Activated CD4-positive, alpha-beta memory T cell treated with anti-CD3 and anti-CD28 coated beads, Interleukin-2, amount 10 ng/mL, durations not matched to agents 7 days and 5 days (primary cell): ENCODE measurements at regions not wholly inside any gene's neighbourhood (a gene's known extent, or its start where the extent isn't known, plus 50 kb on each side); places are given as distances from the start of the nearest gene placed in this dataset.

Experiments
- CTCF ChIA-PET: fragments of 350-600 bp; sonication (Branson Sonifier 250); formaldehyde crosslinking; loops from one replicate; lab custom pipeline; 2021; ENCODE audit warnings: antibody characterized with exemption, inconsistent platforms; lab: Charles Lee
- POLR2A ChIA-PET: fragments of 350-600 bp; sonication (Branson Sonifier 250); formaldehyde crosslinking; loops from one replicate; lab custom pipeline; 2021; ENCODE audit warnings: antibody characterized with exemption; lab: Charles Lee
- DNase-seq: peaks from one replicate; pipeline ENCODE4 v3.0.0-alpha.2; 2020
- H3K27ac Mint-ChIP-seq: one replicate; pipeline ENCODE4 v1.8.0; 2021; ENCODE audit warnings: mild to moderate bottlenecking, mixed read lengths
- H3K27me3 Mint-ChIP-seq: one replicate; pipeline ENCODE4 v1.8.0; 2021; ENCODE audit warnings: mixed read lengths
- H3K36me3 Mint-ChIP-seq: one replicate; pipeline ENCODE4 v1.8.0; 2021; ENCODE audit warnings: low read depth, mixed read lengths
- H3K4me1 Mint-ChIP-seq: one replicate; pipeline ENCODE4 v1.8.0; 2021; ENCODE audit warnings: mixed read lengths
- H3K4me3 Mint-ChIP-seq: one replicate; pipeline ENCODE4 v1.8.0; 2021; ENCODE audit warnings: mild to moderate bottlenecking, mixed read lengths
- H3K9me3 Mint-ChIP-seq: one replicate; pipeline ENCODE4 v1.8.0; 2021; ENCODE audit warnings: mixed read lengths

GRCh38 chr12:77485961-77486854 lies 344.5 kb upstream of the NAV3 start:
- Mint-ChIP-seq H3K36me3 (no peaks in the 10 kb centered on the region), H3K9me3 (peaks cover 5% of the 10 kb centered on the region), H3K27me3 (no peaks in the 10 kb centered on the region), H3K4me1 (no peaks in the 10 kb centered on the region), H3K4me3 (no peak overlapping the region), H3K27ac (no peak overlapping the region)
- CTCF ChIA-PET: no interaction called here
- DNase-seq: no peak
- POLR2A ChIA-PET: no interaction called here

- H3K9me3 Mint-ChIP-seq: peaks cover 5% of the 10 kb centered on the region
Observed at GRCh38 chr12:77481687-77482086, 349.0 kb upstream of the NAV3 start.

GRCh38 chr12:77477907-77478533 lies 352.7 kb upstream of the NAV3 start:
- H3K4me1 Mint-ChIP-seq: no peaks in the 10 kb centered on the region
- H3K9me3 Mint-ChIP-seq: peaks cover 3% of the 10 kb centered on the region
- no peaks in the 10 kb centered on the region for H3K27me3 Mint-ChIP-seq
- H3K27ac Mint-ChIP-seq: no peak overlapping the region
- DNase-seq: no peak
- no peak overlapping the region for H3K4me3 Mint-ChIP-seq
- no peaks in the 10 kb centered on the region for H3K36me3 Mint-ChIP-seq
- ChIA-PET POLR2A (no interaction called here), CTCF (no interaction called here)

More at GRCh38 chr12:77481687-77482086, 349.0 kb upstream of the NAV3 start:
- H3K4me3 Mint-ChIP-seq: no peak overlapping the region
- DNase-seq: no peak
- POLR2A ChIA-PET: no interaction called here
- CTCF ChIA-PET: no interaction called here
- H3K36me3 Mint-ChIP-seq: no peaks in the 10 kb centered on the region
- no peak overlapping the region for H3K27ac Mint-ChIP-seq
- H3K4me1 Mint-ChIP-seq: no peaks in the 10 kb centered on the region
- no peaks in the 10 kb centered on the region for H3K27me3 Mint-ChIP-seq

- Mint-ChIP-seq H3K27ac (no peak overlapping the region), H3K9me3 (peaks cover 3% of the 10 kb centered on the region), H3K4me3 (no peak overlapping the region), H3K36me3 (no peaks in the 10 kb centered on the region), H3K4me1 (no peaks in the 10 kb centered on the region), H3K27me3 (no peaks in the 10 kb centered on the region)
- ChIA-PET CTCF (no interaction called here), POLR2A (no interaction called here)
- no peak for DNase-seq
Observed at GRCh38 chr12:77471801-77472200, 358.9 kb upstream of the NAV3 start.

- Mint-ChIP-seq H3K4me1 (no peaks in the 10 kb centered on the region), H3K36me3 (no peaks in the 10 kb centered on the region), H3K9me3 (peaks cover 3% of the 10 kb centered on the region), H3K27me3 (no peaks in the 10 kb centered on the region), H3K27ac (no peak overlapping the region), H3K4me3 (no peak overlapping the region)
- POLR2A ChIA-PET: no interaction called here
- CTCF ChIA-PET: no interaction called here
- no peak for DNase-seq
Observed at GRCh38 chr12:77469578-77470333, 360.9 kb upstream of the NAV3 start.

- no peak for DNase-seq
- POLR2A ChIA-PET: no interaction called here
Observed at GRCh38 chr12:77442633-77443032, 377.3 kb upstream of the E2F7 start.

GRCh38 chr12:77439749-77440148 lies 374.4 kb upstream of the E2F7 start:
- Mint-ChIP-seq H3K9me3 (no peaks in the 10 kb centered on the region), H3K27me3 (no peaks in the 10 kb centered on the region), H3K4me3 (no peak overlapping the region), H3K27ac (no peak overlapping the region), H3K4me1 (no peaks in the 10 kb centered on the region), H3K36me3 (no peaks in the 10 kb centered on the region)
- ChIA-PET CTCF (no interaction called here), POLR2A (no interaction called here)
- DNase-seq: no peak

More at GRCh38 chr12:77442633-77443032, 377.3 kb upstream of the E2F7 start:
- CTCF ChIA-PET: no interaction called here
- Mint-ChIP-seq H3K4me3 (no peak overlapping the region), H3K36me3 (no peaks in the 10 kb centered on the region), H3K27ac (no peak overlapping the region), H3K27me3 (no peaks in the 10 kb centered on the region), H3K4me1 (no peaks in the 10 kb centered on the region), H3K9me3 (peaks cover 4% of the 10 kb centered on the region)

GRCh38 chr12:77438644-77439043 lies 373.3 kb upstream of the E2F7 start:
- H3K4me1 Mint-ChIP-seq: no peaks in the 10 kb centered on the region
- no peak for DNase-seq
- POLR2A ChIA-PET: no interaction called here
- no peaks in the 10 kb centered on the region for H3K36me3 Mint-ChIP-seq
- H3K27me3 Mint-ChIP-seq: no peaks in the 10 kb centered on the region
- H3K27ac Mint-ChIP-seq: no peak overlapping the region
- no peak overlapping the region for H3K4me3 Mint-ChIP-seq
- CTCF ChIA-PET: no interaction called here
- H3K9me3 Mint-ChIP-seq: no peaks in the 10 kb centered on the region

- no peak for DNase-seq
Observed at GRCh38 chr12:77437206-77437605, 371.8 kb upstream of the E2F7 start.

GRCh38 chr12:77435446-77436091 lies 370.2 kb upstream of the E2F7 start:
- H3K27me3 Mint-ChIP-seq: no peaks in the 10 kb centered on the region
- H3K4me3 Mint-ChIP-seq: no peak overlapping the region
- POLR2A ChIA-PET: no interaction called here
- H3K9me3 Mint-ChIP-seq: no peaks in the 10 kb centered on the region
- no peak overlapping the region for H3K27ac Mint-ChIP-seq
- CTCF ChIA-PET: no interaction called here
- no peaks in the 10 kb centered on the region for H3K4me1 Mint-ChIP-seq
- H3K36me3 Mint-ChIP-seq: no peaks in the 10 kb centered on the region
- no peak for DNase-seq

More at GRCh38 chr12:77437206-77437605, 371.8 kb upstream of the E2F7 start:
- no peaks in the 10 kb centered on the region for H3K4me1 Mint-ChIP-seq
- no peaks in the 10 kb centered on the region for H3K9me3 Mint-ChIP-seq
- H3K4me3 Mint-ChIP-seq: no peak overlapping the region
- CTCF ChIA-PET: no interaction called here
- H3K36me3 Mint-ChIP-seq: no peaks in the 10 kb centered on the region
- POLR2A ChIA-PET: no interaction called here
- H3K27ac Mint-ChIP-seq: no peak overlapping the region
- H3K27me3 Mint-ChIP-seq: no peaks in the 10 kb centered on the region

- H3K4me1 Mint-ChIP-seq: no peaks in the 10 kb centered on the region
Observed at GRCh38 chr12:77433799-77434198, 368.4 kb upstream of the E2F7 start.

GRCh38 chr12:77429426-77429825 lies 364.1 kb upstream of the E2F7 start:
- Mint-ChIP-seq H3K27me3 (no peaks in the 10 kb centered on the region), H3K9me3 (peaks cover 2% of the 10 kb centered on the region), H3K36me3 (no peaks in the 10 kb centered on the region), H3K4me1 (no peaks in the 10 kb centered on the region), H3K4me3 (no peak overlapping the region), H3K27ac (no peak overlapping the region)
- POLR2A ChIA-PET: no interaction called here
- no peak for DNase-seq
- CTCF ChIA-PET: no interaction called here

More at GRCh38 chr12:77433799-77434198, 368.4 kb upstream of the E2F7 start:
- no peak for DNase-seq
- H3K4me3 Mint-ChIP-seq: no peak overlapping the region
- ChIA-PET POLR2A (no interaction called here), CTCF (no interaction called here)
- no peaks in the 10 kb centered on the region for H3K9me3 Mint-ChIP-seq
- H3K27me3 Mint-ChIP-seq: no peaks in the 10 kb centered on the region
- H3K27ac Mint-ChIP-seq: no peak overlapping the region
- no peaks in the 10 kb centered on the region for H3K36me3 Mint-ChIP-seq

GRCh38 chr12:77421152-77421551 lies 355.8 kb upstream of the E2F7 start:
- no peak overlapping the region for H3K27ac Mint-ChIP-seq
- H3K4me1 Mint-ChIP-seq: no peaks in the 10 kb centered on the region
- no peak overlapping the region for H3K4me3 Mint-ChIP-seq
- no peaks in the 10 kb centered on the region for H3K27me3 Mint-ChIP-seq
- POLR2A ChIA-PET: no interaction called here
- CTCF ChIA-PET: no interaction called here
- H3K9me3 Mint-ChIP-seq: peaks cover 3% of the 10 kb centered on the region
- no peak for DNase-seq
- no peaks in the 10 kb centered on the region for H3K36me3 Mint-ChIP-seq
